NCI-H1092 (cell line): ENCODE measurements at regions not wholly inside any gene's neighbourhood (a gene's known extent, or its start where the extent isn't known, plus 50 kb on each side); places are given as distances from the start of the nearest gene placed in this dataset.
"Not testable (repeated sequence)": the region's sequence is repeated elsewhere in the genome, so short reads cannot be mapped to it uniquely, and the experiment has no call there.

Source experiments
- DNase-seq: peaks from one replicate; lab custom pipeline; 2025; lab: John Stamatoyannopoulos, UW

- no peak for DNase-seq
These were observed 292.4 kb downstream of the DUSP6 start for GRCh38 chr12:89059721-89060541.

DNA sequence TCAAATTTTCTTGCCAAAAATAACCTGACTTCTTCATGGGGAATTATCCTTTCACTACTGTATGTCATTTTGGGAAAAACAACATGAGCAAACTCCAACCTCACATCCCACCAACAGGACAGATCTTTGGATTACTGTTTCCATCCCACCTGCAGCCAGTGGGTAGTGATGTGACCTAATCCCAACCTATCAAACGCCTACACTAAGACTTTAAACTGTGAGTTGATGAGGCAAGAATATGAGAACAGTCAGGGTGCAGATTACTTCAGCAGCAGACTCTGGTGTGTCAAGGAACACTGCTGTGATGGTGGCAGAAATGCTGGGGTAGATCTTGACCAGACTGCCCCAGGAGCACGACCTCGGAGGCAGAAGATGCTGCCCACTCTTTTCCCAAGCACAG, 293.2 kb downstream of the DUSP6 start:
- no peak for DNase-seq

GRCh38 chr12:89058402-89058801, 293.9 kb downstream of the DUSP6 start:
- DNase-seq = no peak

DNA sequence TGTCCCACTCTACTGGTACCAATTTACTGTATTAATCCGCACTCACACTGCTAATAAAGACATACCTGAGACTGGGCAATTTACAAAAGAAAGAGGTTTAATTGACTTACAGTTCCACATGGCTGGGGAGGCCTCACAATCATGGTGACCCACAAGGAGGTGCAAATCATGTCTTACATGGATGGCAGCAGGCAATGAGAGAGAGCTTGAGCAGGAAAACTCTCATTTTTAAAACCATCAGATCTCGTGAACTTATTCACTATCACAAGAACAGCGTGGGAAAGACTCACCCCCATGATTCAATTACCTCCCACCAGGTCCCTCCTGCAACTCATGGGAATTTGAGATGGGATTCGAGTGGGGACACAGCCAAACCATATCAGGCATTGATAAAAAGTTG, 298.5 kb downstream of the DUSP6 start:
- DNase-seq = not testable (repeated sequence)

DNA sequence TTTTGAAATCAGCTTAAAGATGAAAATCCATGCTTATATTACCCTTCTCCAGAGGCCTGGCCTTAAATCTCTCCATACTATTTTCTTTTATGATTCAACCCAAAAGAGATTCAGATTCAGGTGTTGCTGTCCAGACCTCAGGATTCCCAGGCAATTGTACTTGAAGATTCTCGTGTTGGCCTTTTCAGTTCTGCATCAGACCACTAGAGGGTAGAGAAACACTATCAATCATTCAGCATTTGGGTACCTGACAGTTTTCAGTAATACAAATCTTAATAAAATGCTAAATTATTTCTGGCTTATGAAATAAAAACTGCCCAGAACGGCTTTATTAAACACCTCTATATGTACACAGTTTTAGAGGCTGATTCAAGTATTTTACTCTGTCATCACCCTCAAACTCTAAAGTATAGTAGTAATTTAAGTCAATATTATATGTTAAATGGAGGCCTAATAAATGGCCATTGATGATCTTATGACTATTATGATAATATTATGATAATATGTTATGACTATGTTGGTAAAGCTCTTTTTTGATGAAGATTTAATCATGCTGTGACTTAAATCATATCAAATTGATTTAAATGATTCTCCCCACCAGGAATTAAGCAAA, 301.1 kb downstream of the DUSP6 start:
- peak; percentile 21 for DNase-seq

DNA sequence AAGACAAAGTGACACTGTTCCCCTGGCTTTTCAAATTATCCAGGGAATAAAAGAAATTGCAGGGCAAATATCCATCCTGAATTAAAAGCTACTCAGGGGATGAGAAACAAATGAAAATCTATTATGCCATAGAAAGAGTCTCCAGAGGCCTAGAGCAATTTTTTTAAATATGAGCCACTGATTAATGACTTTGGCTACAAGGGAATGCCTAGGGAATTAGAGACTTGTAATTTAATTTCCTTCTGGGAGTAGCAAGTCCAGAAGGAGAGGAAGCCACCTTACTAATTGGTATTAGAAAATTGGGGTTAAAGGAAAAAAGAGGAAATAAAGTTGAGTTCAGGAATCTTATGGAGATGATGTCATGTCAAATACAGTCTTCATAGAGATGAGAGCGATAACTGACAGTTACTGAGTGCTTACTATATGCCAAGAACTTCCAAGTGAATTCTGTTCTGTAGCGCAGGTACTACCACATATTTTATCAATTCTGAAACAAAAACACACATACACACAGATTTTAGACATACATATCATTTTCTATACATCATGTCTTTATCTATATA, 304.4 kb downstream of the DUSP6 start:
- no peak for DNase-seq

DNA sequence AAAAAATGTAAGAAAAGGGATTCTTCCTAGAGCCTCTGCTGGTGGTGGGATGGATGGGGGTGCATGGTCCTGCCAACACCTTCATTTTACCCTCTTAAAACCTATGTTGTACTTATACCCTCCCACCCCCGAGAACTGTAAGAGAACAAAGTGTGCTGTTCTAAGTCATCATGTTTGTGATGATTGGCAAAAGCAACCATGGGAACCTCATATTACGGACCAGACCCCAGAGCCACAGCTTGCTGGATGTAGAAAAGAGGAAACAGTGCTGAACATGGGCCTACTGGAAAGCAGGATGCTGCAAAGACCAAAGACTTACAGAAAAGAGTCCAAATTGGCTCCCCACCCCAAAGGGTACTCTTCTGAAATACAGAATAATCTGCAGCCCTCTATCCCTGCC, 311.2 kb downstream of the DUSP6 start:
- DNase-seq = no peak

DNA sequence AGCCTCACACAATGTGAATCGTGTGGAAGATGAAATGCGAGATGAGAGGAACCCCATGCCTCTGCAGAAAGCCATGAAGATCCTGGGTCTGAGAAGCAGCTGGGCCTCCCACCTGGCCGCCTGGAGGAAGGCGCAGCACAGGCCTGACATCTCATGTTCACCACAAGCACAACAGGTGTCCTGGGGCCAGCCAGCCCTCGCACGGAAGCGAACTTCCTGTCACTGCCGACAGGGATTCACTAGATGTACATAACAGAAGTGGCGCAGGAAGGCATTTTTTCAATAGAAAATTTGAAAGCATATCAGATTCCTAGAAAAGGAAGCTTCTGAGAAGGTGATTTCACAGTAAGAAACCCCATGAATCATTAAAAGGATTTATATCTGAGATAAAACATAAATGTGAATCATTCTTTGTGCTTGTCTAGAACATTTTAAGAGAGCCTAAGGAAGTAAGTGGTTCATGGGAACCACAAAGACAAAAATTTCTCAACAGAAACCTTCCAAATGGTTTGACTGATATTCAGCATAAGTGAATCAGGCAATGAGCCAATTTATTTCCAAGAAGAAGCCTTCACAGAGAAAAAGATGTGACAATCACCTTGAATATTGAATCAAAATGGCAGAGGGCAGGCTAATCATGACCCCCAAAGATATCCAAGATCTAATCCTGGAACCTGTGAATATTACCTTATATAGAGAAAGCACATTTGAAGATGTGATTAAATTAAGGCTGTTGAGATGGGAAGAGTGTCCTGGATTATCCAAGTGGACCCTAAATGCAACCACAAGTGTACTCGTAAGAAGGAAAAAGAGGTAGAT, 311.9 kb downstream of the DUSP6 start:
- DNase-seq = no peak

GRCh38 chr12:89038831-89039512, 313.3 kb downstream of the DUSP6 start:
- DNase-seq = no peak

DNA sequence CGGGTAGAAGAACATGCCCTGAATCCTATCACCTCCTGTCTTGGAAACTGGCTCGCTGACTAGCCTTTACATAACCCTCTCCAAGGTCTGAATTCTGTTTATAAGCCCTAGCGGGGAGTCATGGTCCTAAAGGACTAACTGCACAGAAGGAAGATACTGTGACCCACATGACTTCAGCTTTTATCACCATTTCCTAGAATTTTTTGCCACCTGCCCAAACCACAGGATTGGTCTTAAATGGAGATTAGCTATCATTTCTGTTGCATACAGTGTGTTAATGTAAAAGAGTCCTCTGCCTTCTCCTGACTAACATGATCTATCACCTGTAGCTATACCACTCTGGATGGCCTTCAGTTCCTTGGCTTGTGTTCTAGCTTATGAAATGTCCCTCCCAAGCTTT, 319.2 kb downstream of the DUSP6 start:
- DNase-seq = no peak

DNA sequence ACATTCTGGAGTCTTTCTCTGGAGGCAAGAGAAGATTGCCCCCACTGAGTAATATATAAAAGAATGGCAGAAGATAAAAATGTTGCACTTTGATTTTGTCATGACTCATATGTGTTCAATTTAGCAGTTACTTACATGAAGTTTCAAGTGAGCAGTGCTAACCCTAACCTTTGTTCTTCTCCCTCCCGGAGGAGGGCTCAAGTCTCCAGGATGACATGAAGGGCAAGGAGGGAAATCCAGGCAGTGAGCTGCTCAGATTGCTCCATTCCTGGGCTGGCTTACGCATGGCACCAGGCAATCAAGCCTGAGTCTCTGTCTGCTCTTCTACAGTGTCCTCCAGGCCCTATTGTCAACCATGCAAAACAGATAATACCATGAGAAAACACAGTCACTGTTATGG, 322.3 kb downstream of the DUSP6 start:
- DNase-seq = no peak

DNA sequence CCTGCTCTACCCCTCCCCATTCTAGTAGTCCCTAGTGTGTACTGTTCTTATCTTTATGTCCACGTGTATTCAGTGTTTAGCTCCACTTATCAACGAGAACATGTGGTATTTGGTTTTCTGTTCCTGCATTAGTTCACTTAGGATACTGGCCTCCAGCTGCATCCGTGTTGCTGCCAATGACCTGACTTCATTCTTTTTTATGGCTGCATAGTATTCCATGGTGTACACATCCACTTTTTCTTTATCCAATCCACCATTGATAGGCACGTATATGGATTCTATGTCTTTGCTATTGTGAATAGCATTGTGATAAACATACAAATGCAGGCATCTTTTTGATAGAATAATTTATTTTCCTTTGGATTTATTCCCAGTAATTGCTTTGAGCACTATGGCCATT, 327.7 kb downstream of the DUSP6 start:
- no peak for DNase-seq

DNA sequence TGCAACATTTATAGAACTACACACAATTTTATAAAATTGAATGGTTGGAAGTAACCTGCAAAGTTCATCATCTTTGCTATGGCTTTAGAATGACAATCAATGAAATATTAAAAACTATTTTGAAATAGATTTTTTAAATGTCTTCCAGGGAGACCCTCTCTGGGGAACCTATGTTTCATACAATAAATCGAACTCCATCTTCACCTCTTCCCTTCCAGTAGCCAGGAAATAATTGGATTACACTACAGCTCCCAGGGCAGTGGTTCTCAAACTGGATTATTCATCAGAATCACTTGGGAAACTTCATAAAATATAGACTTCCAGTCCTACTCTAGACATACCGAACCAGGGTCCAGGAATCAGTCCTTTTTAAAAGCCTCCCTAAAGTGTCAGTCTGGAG, 328.4 kb downstream of the DUSP6 start:
- DNase-seq = no peak

DNA sequence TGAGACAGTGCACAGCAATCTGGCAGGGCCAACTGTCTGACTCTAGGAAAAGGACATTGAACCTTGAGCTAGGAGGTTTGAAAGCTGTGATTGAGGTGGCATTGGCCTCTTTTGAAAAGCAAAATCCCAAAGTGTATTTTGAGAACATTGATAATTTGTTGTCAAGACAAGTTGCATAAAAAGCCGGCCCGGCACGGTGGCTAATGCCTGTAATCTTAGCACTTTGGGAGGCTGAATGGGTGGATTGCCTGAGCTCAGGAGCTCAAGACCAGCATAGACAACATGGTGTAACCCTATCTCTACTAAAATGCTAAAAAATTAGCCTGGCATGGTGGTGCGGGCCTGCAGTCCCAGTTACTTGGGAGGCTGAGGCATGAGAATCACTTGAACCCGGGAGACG, 331.6 kb downstream of the DUSP6 start:
- DNase-seq = no peak

DNA sequence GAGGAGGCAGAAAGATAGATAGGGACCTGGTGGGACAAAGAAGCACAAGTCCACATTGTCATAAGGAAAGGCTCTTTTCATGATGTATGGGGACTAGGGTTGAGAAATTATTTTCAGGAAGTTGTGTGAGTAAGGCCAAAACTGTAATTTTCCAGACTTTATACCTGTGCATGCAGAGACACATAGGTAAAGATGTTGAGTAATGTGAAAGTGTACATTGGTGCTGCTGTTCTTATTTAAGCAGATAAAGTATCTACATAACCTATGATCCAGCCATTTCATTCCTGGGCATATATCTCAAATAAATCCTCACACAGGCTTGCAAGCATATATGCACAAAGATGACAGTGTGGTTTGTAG, 332.2 kb downstream of the DUSP6 start:
- no peak for DNase-seq

- peak; percentile 61 for DNase-seq
These were observed 332.7 kb downstream of the DUSP6 start for GRCh38 chr12:89019439-89020120.

GRCh38 chr12:89016970-89017778, 335.1 kb downstream of the DUSP6 start:
- DNase-seq = peak; percentile 55

DNA sequence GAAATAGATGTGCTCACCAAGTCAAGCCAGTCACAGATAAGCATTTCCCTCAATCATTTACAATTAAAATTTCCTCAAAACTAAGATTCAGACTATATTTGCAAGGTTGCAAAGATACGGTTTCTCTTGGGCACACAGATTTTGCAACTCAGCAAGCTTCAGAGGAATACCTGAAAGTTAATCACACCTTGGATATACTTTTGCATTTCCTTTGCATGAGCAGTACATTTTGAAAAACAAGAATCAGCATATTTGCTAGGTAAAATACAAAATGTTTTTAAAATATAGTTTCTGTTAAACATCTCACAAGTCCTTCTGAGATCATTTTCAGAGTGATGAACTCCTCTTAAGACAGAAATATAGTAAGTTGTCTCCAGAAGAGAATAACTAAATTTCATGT, 336.9 kb downstream of the DUSP6 start:
- DNase-seq = no peak

DNA sequence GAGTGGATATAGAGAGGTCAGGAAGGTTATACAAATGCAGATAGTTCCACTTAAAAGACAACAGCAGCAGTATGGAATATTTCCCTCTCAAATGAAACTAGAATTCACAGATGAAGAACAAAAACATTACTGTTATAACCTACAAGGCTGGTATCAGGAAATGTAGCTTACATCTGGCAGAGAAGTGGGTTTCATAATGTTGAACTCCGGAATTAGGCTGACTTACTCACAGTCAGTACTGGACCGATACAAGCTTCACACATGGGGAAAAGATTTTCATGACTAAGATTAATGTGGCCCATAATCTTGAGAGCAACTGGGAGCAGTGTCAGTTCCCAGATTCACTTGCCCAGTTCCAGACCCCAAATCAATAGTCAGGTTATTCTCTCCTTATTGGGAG, 353.9 kb downstream of the DUSP6 start:
- DNase-seq = no peak

DNA sequence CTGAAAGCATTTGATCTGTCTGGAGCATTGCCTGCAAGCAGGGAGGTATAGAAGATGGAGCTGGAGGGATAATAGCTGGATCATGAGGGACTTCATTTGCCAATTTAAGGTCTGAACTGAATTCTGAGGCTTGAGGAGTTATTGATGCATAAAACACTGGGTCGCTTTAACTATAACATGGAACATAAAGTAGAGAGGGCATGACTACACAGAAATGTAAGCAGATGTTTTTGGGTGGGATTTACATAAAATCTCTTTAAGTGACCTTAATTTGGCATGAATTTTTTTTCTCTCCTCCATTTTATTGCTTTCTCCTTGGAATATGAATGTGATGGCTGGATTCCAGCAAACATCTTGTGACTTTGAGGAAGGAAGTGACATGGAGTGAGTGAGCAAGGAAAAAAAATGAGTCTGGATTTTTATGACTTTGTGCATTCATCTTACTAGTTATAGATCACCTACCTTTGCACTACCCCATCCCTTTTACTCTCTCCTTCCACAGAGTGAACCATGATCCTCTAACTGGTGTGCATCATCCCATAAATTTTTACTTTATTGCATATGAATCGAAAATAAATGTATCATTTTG, 356.0 kb downstream of the DUSP6 start:
- DNase-seq = no peak
